ENCODE measurements at regions not wholly inside any gene's neighbourhood (a gene's known extent, or its start where the extent isn't known, plus 50 kb on each side); places are given as distances from the start of the nearest gene placed in this dataset.

DNA sequence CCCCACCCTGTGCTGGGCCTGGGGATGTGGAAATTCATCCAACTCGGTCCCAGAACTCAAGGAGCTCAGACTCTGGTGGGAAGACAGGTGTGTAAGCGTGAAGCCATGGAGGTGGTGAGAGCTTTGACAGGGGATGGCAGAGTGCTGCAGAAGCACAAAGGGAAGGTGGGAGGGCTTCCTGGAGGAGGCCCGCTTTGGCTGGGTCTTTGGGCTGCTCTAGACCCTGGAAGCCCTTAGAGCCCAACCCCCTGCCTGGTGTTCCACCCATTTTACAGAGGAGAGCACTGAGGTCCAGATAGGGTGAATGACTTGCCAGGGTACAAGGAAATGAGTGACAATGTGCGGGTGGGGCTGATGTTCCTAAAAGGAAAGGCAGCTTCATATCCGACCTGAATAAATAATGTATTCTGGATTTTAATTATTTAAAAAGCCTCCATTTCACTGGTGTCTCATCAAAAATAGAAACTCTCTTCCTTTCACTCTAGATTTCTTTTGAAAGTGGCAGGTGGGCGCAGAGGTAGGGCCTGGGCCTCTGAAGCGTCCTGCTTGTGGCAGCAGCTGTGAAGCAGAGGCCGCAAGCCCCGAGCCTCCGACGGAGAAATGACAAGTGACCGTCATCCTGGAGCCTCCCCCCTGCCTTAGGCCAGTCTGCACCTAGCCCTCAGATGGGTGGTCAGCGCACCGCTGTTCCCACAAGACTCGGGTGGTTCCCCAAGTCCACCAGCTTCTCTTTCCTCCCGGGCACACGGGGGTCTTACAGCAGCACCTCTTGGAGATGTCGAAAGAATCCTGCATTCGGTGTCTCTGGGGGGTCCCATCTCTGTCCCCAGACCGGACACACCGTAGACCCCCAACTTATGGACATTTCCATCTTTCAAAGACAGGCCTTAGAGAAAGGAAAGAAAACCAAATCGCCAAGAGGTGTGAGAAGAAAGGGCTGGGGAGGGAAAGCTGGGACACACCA, 71.0 kb upstream of the TAF1B start:
- DNase-seq (ENCODE audit: low spot score) = no peak

DNA sequence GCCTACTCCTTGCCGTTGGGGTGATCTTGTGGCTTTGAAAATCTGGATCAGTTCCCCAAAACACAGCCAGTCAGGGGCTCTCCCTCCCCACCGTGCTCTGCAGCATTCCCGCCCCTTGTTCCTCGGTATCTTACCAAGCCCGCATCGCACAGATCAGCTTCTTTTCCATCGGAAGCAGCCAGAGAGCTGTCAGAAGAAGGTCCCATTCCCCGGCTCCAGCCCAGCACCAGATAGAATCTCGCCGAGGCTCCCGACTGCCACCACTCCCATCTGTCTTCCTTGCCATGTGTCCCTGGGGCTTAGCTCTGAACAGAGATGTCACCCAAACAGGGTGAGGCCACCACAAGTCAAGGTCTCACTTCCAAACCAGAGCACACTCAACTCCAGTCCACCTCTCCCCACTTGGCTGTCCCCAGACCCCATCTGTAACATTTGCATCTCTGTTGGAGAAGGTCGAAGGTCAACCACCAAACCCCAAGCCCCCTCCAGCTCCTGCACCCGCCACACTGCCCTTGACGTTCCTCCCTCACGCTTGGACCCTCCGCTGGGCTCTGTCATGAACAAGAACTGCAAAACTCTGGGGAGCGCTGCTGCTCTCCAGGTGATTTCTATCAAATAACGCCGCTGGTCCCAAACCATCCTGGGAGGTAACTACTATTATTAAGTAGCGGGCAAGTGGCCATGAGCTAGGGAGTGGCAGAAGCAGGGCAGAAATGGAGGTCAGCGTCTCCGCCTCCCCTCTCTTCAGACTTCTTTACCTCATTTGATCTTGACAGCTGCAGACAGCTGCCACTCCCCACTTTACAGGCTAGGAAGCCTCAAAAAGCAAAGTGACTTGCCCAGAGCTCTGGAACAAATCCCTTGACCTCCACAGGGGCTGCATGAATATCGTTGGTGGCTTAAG, 70.0 kb upstream of the TAF1B start:
- no peak for DNase-seq (ENCODE audit: low spot score)

DNA sequence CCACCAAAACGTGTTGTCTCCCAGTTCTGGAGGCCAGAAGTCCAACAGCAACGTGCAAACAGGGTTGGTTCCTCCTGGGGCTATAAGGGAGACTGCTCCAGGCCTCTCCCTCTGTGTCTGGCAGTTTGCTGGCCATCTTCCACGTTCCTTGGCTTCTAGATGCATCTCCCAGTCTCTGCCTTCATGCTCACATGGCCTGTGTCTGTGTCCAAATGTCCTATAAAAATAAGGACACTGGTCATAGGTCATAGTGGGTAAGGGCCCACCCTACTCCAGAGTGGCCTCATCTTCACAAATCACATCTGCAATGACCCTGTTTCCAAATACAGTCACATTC, 69.4 kb upstream of the TAF1B start:
- DNase-seq (ENCODE audit: low spot score) = no peak

DNA sequence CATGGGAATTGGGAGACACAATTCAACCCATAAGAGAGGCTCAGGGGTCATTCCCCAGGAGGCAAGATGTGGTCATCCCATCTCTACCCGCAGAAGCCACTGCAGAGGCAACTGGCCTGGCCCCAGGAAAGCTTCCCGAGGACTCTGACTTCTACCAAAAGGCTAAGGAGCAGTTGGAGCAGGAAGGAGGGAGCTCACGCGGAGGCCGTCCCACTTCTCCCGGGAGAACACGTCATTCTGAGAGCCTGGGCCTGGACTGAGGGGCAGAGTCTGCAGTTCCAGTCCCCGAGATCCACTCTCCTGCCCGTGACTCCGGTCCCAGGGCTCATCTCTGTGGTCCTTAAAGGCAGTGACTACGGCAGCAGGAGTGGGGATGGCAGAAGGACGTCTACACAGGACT, 69.0 kb upstream of the TAF1B start:
- no peak for DNase-seq (ENCODE audit: low spot score)

DNA sequence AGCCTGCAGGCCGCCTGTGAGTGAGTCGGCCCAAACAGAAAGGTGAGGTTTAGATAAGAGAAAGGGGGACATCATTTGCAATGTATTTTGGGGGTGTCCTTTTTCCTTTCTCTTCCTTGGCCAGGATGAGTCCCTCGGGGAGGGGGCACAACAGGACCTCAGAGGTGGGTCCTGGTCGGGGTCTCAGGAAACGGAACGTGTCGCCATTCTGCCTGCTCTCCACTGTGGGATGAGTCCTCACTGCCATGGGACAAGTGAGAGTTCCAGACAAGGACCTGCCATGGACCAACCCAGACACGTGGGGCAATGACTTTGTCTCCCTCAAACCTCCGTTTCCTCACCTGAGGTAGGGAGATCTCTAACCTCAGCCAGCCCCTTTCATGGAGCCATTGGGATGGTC, 67.9 kb upstream of the TAF1B start:
- DNase-seq (ENCODE audit: low spot score) = no peak

DNA sequence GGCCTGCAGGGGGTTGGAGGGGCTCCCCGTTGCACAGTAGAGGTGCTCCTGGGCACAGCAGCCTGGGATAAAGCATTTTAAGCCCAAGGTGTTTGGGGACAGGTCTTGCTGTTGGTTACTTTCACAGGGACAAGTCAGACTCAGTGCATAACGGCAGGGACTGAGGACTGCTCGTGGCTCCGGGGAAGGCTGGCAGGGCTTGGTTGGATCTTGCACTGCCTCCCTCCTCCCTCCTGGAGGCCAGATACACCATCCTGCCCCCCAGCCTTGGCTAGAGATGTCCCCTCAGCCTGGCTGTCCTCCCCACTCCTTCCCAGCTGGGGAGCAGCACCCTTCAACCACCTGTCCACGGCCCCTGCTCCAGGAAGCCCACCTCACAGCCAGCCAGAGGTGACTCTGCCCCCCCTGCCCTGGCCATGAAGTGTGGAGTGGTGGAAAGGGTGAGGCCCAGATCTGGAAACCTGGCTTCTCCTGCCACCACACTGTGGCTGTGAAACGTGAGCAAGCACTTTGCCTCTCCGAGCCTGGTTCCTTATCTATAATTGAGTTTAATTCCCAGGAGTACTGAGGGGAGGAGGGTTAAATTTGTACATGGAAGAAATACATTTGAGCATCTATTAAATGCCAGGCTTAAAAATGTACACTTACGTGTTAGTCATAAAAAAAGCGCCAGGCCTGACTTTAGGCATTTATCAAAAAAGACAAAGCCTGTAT, 67.1 kb upstream of the TAF1B start:
- DNase-seq (ENCODE audit: low spot score) = no peak

DNA sequence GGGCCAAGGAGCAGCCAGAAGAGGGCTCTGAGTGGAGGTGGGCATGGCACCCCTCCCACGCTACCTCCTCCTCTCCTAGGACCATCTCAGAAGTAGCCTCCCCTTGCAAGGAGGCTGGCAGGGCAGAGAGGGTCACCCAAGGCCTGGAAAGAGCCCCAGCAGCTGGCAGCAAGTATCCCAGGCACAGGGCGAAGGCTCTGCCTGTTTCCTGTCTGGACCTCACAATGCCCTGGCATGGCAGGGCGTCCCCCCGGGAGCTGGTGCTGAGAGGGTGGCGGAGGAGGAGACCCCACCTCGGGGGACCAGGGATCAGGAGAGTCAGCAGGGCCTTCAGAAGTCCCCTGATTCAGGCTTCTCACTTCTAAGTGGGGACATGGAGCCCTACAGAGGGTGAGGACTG, 66.2 kb upstream of the TAF1B start:
- DNase-seq (ENCODE audit: low spot score) = no peak

DNA sequence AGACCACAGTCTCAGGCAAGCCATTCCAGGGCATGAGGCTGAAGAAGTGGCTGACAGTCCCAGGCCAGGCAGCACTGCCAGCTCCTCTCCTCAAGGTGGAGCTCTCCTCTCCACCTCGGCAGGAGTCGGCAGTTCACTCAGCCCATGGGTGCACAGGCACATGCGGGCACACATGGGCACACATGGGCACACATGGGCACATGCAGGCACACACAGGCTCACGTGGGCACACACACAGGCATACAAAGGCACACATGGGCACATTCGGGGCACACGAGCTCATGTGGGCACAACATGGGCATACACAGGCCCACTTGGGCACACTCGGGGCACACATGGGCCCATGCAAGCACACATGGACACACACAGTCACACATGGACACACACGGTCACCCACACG, 65.3 kb upstream of the TAF1B start:
- DNase-seq (ENCODE audit: low spot score) = no peak

DNA sequence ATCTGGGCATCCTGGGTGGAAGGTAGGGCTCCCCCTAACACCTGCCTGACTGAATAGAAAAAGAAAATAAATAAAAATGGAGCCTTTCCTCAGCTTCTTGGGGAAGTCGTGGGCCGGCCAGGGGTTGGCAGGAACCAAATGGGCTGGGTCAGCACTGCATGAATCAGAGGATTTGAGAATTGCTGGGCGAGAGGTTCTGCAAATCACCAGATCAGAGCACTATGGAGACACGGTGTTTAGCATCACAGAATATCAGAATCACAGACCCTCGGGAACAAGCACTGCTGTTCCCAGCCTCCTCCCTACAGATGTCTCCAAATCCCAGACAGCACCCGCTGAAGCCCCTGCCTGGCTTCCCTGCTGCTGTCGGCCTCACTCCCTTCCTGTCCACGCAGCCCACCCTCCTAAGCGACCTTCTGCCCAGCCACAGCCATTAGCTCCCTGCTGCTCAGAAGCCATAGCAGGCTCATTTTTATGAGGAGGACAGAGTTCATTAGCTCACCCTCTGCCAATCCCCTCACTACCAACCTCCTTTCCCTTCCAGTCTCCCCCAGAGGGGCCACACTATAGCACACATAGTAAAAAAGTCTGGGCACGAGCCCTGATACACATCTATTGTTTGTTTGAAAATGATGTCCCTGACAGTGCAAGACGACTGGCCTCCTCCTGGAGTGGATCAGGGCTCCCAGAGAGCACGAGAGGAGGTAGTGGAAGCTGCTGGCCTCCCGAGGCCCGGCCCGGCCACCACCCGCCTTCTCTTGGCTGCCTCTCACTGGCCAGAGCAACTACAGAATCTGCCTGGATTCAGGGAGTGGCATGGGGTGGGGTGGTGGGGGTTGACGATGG, 64.6 kb upstream of the TAF1B start:
- DNase-seq (ENCODE audit: low spot score) = no peak

DNA sequence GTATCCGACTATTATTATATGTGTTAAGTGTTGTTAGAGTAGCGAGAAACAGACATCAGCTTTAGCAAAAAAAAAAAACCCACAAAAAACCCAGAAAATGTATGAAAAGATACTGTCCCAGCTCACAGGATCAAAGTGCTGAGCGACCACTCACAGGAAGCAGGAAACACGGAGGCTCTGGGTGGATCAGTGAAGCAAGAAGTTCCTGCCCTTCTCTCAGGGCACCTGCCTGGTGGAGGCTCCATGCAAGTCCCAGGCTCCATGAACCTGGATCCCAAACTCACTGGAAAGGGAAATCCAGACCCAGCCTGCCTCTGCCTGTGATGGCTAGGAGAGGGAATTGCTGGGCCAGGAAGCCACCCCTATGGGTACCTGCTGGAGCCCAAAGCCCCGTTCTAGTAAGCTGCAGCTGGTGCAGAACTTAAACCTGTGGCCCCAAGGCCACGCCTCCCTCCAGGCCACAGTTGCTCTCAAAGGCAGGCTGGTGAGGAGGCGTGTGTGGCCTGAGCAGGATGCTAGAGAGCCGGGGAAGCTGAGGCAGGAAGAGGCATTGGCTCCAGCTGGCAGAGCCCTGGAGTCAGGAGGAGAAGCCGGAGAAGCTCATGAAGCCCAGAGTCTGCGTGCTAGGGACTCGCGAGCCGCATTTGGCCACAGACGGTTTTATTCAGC, 63.5 kb upstream of the TAF1B start:
- no peak for DNase-seq (ENCODE audit: low spot score)

DNA sequence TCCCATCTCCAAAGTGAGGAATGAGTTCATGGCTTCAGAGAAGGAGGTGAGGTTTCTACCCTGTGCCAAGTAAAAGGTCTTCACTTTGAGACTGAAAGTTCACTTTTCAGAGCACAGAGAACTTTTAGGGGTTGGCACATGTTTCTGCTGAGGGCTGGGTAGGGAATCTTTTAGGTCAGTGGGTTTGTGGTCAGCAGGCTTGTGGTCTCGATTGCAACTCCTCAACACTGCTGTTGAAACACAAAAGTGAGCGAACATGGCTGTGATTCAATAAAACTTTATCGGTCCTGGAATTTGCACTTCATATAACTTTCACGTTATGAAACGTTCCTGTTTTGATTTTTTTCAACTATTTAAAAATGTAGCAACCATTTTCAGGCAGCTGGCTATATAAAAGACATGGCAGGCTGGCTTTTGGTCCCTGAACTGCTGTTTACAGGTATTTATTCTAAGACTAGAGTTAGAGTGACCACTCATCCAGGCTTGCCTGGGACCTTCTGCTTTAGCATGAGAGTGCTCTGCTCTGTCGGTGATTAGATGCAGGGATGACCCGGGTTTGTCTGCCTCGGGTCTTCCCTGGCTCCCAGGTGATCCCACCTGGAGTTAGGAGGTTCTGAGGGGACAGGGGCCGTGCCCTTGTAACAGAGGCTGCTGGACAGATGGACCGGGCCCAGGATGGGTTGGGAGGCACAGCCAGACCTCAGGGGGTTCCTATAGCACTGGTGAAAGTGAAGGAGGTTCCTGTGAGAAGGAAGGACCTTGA, 62.7 kb upstream of the TAF1B start:
- no peak for DNase-seq (ENCODE audit: low spot score)

DNA sequence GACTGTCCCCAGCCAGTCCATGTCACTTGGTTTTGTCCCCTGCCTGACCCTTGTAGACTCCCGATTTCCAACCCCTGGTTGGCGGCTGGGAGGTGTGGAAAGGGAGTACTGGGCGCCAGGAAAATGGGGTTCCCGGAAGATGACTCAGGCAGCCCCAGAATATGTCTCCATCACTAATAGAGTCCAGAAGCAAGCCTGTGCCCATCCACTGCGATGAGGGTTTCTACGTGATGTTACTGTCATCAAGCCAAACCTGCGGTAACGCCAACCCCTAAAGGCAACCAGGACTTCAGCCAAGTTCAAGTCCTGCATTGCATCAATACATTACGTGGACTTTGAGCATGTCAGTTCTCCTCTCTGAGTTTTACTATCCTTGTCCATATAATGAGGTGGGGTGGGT, 62.0 kb upstream of the TAF1B start:
- DNase-seq (ENCODE audit: low spot score) = no peak

DNA sequence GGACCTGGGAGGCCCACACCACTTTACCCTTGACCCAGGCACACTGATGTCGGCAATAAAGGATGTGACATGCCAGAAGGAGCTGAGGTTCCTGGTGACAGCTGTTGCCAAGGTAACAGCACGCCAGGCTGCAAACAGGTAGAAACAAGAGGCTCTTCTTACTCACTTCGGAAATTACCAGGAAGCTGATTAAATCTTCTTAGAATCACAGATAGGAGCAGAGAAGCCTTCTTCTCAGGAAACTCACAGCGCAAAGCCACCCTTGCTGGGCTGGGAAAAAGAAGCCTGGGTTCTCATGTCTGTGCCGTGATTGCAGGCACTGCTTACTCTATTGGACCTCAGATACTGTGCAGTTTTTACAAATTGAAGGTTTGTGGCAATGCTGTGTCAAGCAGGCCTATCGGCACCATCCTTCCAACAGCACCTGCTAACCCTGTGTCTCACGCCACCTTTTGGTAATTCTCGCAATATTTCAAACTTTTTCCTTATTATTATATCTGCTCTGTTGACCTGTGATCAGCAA, 61.0 kb upstream of the TAF1B start:
- DNase-seq (ENCODE audit: low spot score) = no peak

DNA sequence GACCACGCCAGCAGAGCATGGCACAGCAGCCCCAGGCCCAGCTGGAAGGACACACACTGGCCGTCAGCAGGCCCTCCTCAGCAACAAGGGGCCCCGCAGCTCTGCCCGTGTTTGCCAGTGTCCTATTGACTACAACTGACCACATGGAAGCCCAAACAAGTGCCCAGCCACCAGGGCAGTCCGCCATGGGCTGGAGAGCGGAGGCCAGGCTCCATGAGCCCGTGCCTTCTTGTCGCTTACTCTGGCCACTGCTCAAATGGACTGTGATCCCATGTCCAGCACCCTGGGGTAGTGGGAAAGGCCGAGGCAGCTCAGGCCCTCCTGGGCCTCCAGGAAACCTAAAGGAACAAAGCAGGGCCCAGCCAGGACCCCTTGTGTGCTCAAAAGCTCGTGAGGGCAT, 53.9 kb upstream of the TAF1B start:
- no peak for DNase-seq (ENCODE audit: low spot score)

DNA sequence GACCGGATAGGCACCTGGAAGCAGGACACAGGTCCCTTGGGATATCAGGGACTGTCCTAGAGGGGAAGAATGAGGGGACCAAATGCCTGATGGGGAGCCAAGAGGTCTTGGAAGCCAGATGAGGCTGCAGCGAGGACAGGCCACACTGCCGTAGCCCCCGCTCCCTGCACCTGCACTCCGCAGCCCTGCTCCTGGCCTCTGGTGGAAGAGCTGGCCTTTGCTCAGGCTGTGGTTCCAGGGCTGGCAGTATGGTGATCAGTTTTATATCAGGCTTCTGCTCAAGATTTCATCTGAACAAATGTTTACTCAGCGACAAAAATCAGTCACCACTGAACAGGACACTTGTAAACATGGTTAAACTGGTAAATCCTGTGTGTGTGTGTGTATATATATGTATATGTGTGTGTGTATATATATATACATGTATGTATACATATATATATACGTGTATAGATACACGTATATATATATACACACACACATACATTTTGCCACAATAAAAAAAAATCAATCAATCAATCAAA, 52.5 kb upstream of the TAF1B start:
- no peak for DNase-seq (ENCODE audit: low spot score)

DNA sequence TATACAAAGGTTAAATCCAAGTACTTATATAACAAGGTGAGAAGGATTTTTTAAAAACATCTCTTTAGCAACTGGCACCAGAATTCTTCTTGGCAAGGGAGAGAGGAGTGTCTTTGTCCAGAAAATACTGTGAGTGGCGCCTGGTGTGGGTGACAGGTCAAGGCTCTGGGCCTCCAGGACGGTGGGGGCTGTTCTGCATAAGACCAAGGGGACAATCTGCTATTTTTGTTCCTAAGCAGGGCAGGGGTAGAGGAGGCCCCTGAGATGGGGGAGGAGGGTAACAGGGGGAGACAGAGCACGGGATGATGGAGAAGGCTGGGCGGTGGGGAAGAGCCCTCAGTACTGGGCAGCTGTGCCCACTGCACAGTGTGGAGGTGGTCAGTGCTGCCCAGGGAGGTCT, 51.6 kb upstream of the TAF1B start:
- no peak for DNase-seq (ENCODE audit: low spot score)

DNA sequence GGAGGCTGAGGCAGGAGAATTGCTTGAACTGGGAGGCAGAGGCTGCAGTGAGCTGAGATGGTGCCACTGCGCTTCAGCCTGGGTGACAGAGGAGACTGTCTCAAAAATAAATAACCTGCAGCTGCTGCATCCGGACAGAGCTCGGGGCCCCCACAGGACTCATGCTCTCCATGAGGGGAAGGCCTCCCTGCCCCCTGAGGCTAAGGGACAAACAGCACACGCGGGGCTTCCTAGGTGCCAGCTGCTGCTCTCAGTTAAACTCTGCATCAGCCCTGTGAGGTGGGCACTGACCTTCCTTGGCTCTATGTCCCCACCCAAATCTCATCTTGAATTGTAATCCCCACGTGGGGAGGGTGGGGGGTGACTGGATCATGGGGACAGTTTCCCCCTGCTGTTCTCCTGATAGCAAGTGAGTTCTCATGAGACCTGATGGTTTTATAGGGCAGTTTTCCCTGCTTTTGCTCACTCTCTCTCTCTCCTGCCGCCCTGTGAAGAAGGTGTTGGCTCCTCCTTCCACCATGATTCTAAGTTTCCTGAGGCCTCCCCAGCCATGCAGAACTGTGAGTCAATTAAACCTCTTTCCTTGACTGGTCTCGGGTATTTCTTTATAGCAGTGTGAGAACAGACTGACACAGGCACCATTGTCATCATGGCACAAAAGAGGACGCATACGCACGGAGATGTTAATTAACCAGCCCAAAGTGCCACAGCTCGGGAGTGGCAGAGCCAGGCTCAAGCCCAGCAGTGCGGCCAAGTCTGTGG, 49.9 kb upstream of the TAF1B start:
- no peak for DNase-seq (ENCODE audit: low spot score)

Measured in SW480 (cell line).